Left lung (tissue), 4 donors: ENCODE measurements at regions not wholly inside any gene's neighbourhood (a gene's known extent, or its start where the extent isn't known, plus 50 kb on each side); places are given as distances from the start of the nearest gene placed in this dataset.

ENCODE experiments used
- ATAC-seq: fragments of 200-7000 bp; cut with Tn5 transposase; one replicate; pipeline ENCODE4 v1.9.1; 2020; ENCODE audit warnings: moderate library complexity
- DNase-seq, 4 donors: peaks; one replicate each; pipeline ENCODE4 v3.0.0-alpha.2; 2013 to 2020
- H3K27ac ChIP-seq, 2 donors: fragments of 200-600 bp; sonication (generic) in 1 of 2; one replicate each; pipeline versions ENCODE4 v1.5.0 to v1.8.0; 2020 to 2021
- H3K27me3 ChIP-seq, 2 donors: fragments of 200-600 bp; sonication (generic) in 1 of 2; one replicate each; pipeline versions ENCODE4 v1.5.0 to v1.8.0; 2020 to 2021
- H3K36me3 ChIP-seq, 2 donors: fragments of 200-600 bp; sonication (generic) in 1 of 2; one replicate each; pipeline versions ENCODE4 v1.5.0 to v1.8.0; 2020 to 2021
- H3K4me1 ChIP-seq, 2 donors: fragments of 200-600 bp; one replicate each; pipeline ENCODE4 v1.8.0; 2021
- H3K4me3 ChIP-seq, 2 donors: fragments of 200-600 bp; sonication (generic) in 1 of 2; one replicate each; pipeline versions ENCODE4 v1.5.0 to v1.8.0; 2020 to 2021; ENCODE audit warnings: mild to moderate bottlenecking in 1 of 2
- H3K9me3 ChIP-seq, 2 donors: fragments of 200-600 bp; sonication (generic) in 1 of 2; one replicate each; pipeline versions ENCODE4 v1.5.0 to v1.8.0; 2020 to 2021
- CTCF ChIP-seq, 2 donors: fragments of 200-600 bp; sonication (generic) in 1 of 2; IDR thresholded peaks; one replicate each; pipeline versions ENCODE4 v1.5.0 to v1.8.0; 2021; ENCODE audit warnings: antibody characterized with exemption in 2 of 2
- intact Hi-C, 2 donors: fragments of 100-400 bp; cut with DNase I; formaldehyde crosslinking; loops; one replicate each; pipeline versions ENCODE4 v1.11.2 to v1.14.2; 2022
- donor health status: DM: no; HTN: yes; CAD: no.
- donor health status: DM: no; HTN: no; CAD: no.

DNA sequence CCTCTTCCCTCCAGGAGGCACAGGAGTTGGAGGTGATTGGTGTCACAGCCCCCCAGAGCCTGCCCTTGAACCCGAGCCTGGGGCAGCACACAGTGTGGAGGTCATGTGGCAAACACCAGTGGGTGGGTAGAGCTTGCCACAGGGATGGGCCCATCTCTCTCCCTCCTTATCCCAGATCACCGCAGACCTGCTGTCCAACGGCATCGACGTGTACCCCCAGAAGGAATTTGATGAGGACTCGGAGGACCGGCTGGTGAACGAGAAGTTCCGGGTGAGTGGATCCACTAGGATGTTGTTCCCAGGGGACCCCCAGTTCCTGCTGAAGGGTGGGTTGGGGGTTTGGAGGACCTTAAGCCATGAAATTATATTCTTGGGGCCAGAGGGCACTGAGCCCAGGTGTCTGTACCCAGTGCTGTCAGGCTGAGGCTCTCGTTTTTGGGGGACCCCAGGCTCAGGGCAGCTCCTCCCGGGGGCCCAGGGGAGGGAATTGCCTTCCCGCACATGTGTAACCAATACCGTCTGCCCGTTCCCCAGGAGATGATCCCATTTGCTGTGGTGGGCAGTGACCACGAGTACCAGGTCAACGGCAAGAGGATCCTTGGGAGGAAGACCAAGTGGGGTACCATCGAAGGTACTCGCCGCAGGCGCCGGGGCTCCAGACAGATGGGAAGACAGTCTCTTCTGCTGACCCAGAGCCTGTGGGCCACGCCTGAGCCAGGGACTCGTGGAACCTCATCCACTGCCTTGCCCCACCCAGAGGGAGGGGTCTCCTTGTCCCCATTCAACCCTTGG, 351.9 kb downstream of the SEC14L1 start:
- peak in 2 of 4 donors; percentile 32 to 74 for DNase-seq
- Histone ChIP-seq H3K27ac (no peak overlapping the region), H3K4me1 (peaks cover 0 to 35% of the 10 kb centered on the region in 2 donors), H3K4me3 (no peak overlapping the region), H3K9me3 (no peaks in the 10 kb centered on the region), H3K36me3 (peaks cover 0 to 91% of the 10 kb centered on the region in 2 donors), H3K27me3 (no peaks in the 10 kb centered on the region)
- no peak for ATAC-seq
- TF ChIP-seq CTCF (IDR thresholded peaks at IDR 0.05), result no peak
- intact Hi-C loops, result loop anchor here in 1 of 2 donors (5.0 kb wide), 2 partner anchors 60 to 160 kb away; no protein-coding TSS in a partner anchor

DNA sequence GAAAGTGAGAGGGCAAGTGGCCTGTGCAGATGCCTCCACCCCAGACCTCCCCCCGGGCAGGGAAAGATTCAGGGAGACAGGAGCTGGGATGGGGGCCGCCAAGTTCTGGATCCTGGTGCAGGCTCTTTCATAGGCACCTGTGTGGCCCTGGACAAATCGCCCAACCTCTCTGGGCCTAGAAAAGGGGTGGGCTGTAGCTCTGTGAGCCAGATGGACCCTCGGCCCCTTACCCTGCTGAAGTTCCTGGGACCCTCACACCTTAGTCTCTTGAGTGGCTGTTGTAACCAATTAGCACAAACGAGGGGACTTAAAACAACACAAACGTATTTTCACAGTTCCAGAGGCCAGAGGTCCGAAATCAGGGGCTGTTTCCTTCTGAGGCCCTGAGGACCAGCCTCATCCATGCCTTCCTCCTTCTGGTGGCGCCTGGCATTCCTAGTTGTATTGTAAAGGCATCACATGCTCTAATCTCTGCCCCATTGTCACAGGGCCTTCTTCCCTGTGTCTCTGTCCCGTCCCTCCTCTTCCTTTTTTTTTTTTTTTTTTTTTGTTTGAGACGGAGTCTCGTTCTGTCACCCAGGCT, 352.6 kb downstream of the SEC14L1 start:
- intact Hi-C loops, result loop anchor here in 1 of 2 donors (5.0 kb wide), 2 partner anchors 61 to 161 kb away; no protein-coding TSS in a partner anchor
- peaks cover 0 to 91% of the 10 kb centered on the region in 2 donors for H3K36me3 ChIP-seq
- H3K4me3 ChIP-seq, result no peak overlapping the region
- no peaks in the 10 kb centered on the region for H3K9me3 ChIP-seq
- peak in 1 of 4 donors; percentile 47 for DNase-seq
- no peak for TF ChIP-seq CTCF (IDR thresholded peaks at IDR 0.05)
- peaks cover 0 to 35% of the 10 kb centered on the region in 2 donors for H3K4me1 ChIP-seq
- no peak overlapping the region for H3K27ac ChIP-seq
- H3K27me3 ChIP-seq, result no peaks in the 10 kb centered on the region
- ATAC-seq, result peak; percentile 17

DNA sequence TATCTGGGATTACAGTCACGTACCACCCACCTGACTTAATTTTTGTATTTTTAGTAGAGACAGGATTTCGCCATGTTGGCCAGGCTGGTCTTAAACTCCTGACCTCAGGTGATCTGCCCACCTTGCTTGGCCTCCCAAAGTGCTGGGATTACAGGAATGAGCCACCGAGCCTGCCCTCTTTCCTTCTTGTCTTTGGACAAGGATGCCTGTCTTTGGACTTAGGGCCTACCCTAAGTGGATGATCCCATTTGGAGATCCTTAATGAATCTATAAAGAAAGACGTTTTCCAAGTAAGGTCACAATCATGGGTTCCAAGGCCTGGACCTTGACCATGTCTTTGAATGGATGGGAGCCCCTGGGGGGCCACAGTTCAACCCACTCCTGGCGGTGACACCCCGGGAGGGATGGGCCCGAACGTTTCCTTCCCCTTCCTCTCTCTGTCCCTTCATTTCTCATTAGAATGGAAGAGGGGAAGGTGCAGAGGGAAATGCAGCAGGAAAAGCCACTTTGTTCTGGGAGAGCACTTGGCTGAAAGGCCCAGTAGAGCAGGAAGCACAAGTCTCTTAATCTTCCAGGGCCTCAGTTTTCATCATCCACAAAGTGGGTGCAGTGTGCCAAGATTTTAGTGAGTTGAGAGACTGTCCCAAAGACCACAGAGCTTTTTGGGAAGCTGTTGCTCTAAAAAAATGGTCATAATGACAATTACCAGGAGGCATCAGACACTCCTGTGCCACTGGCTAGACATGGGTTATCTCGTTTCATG, 353.3 kb downstream of the SEC14L1 start:
- H3K4me3 ChIP-seq, result no peak overlapping the region
- ATAC-seq (no peak), DNase-seq (no peak)
- peaks cover 0 to 35% of the 10 kb centered on the region in 2 donors for H3K4me1 ChIP-seq
- H3K9me3 ChIP-seq, result no peaks in the 10 kb centered on the region
- no peak for TF ChIP-seq CTCF (IDR thresholded peaks at IDR 0.05)
- H3K36me3 ChIP-seq, result peaks cover 0 to 91% of the 10 kb centered on the region in 2 donors
- no peaks in the 10 kb centered on the region for H3K27me3 ChIP-seq
- intact Hi-C loops, result loop anchor here in 1 of 2 donors (5.0 kb wide), 2 partner anchors 62 to 162 kb away; no protein-coding TSS in a partner anchor
- no peak overlapping the region for H3K27ac ChIP-seq

- Histone ChIP-seq H3K9me3 (no peaks in the 10 kb centered on the region), H3K4me1 (peaks cover 0 to 32% of the 10 kb centered on the region in 2 donors), H3K27me3 (no peaks in the 10 kb centered on the region), H3K27ac (no peak overlapping the region), H3K4me3 (no peak overlapping the region), H3K36me3 (peaks cover 0 to 91% of the 10 kb centered on the region in 2 donors)
- peak; percentile 73 to 91 (median 83) for DNase-seq
- ATAC-seq, result peak; percentile 90
- intact Hi-C loops, result loop anchor here in 1 of 2 donors (5.0 kb wide), 2 partner anchors 63 to 163 kb away; no protein-coding TSS in a partner anchor
- TF ChIP-seq CTCF (IDR thresholded peaks at IDR 0.05), result peak; percentile 92 to 96
Measured at GRCh38 chr17:77494664-77495435, 354.1 kb downstream of the SEC14L1 start.
